CD1c-positive myeloid dendritic cell (primary cell): ENCODE measurements at regions not wholly inside any gene's neighbourhood (a gene's known extent, or its start where the extent isn't known, plus 50 kb on each side); places are given as distances from the start of the nearest gene placed in this dataset.
"Not testable (repeated sequence)": the region's sequence is repeated elsewhere in the genome, so short reads cannot be mapped to it uniquely, and the experiment has no call there.

Source experiments
- DNase-seq: peaks from one replicate; pipeline ENCODE4 v3.0.0-alpha.2; 2016; ENCODE audit errors: extremely low spot score

DNA sequence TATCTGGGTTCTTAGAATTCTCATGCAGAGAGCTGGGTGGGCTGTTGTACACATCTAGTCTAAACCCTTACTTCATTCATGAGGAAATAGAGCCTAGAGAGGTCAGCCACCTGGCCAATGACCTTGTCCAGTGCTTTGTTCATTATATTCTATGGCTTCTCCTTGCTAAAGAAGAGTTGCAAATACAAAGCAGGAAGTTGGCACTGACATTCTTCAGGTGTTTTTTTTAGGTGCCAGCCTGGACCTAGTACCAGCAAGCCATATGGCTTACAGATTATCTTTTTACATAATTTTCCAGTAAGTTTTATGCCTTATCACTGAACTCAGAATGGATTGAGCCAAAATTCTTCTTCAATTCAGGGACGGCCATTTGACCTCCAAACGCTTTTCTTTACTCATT, 54.7 kb upstream of the PGM2 start:
- DNase-seq = no peak

DNA sequence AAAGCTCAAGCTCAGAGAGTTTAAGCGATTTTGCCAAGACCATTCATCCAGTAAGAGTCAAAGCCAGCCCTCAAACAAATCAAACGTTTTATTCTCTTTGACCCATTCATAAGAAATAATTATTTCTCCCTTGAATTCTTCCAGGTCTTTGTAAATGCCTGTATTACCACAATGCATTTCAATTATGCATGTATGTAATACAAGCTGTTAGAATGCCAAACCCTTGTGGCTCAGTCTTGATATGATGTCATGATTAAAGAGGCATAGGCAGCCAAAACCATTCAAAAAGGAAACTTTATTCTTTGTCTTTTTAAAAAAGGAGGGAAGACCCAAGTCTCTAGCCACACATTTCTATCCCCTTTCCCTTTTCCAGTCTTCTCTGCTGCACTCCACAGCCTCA, 56.5 kb upstream of the PGM2 start:
- DNase-seq = no peak

DNA sequence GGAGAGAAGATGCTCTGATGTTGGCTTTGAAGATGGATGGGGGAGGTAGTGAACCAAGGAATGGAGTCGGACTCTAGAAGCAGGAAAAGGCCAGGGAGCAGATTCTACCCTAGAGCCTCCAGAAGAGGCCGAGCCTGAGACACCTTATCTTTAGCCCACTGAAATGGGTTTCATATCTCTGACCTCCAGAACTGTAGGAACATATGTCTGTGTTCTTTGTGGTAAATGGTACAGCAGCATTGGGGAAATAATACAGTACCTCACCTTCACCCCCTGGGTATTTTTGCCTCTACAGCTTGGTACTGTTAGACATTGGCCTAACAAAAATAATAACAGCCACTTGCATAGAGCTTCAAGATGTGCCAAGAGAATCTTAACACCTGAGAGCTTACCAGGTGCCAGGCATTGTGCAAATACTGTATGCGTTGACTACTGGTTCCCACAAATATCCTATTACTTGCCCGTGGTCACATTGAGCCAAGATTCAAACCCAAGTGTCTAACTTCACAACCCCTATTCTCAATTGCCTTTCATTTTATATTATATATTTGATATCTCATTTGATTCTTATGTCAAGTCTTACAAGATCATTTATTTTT, 57.0 kb upstream of the PGM2 start:
- no peak for DNase-seq

DNA sequence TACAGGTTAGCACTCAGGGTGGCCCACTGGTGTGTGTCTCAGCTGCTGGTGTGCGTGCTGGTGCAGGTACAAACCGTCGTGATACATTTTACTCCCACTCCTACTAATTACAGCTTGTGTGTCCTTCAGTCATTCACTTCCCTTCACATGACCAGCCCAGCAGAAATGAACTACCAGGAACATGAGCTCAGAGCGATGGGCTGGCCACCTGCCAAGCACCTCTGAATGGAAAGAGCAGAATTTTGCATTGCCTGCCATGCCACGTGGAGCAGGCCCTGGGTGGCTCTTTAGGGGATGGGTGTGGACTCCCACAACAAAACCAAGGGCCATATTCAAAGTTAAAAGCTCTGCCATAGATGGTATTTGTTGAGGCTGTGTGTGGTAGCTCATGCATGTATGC, 58.9 kb upstream of the PGM2 start:
- DNase-seq = peak; percentile 45

DNA sequence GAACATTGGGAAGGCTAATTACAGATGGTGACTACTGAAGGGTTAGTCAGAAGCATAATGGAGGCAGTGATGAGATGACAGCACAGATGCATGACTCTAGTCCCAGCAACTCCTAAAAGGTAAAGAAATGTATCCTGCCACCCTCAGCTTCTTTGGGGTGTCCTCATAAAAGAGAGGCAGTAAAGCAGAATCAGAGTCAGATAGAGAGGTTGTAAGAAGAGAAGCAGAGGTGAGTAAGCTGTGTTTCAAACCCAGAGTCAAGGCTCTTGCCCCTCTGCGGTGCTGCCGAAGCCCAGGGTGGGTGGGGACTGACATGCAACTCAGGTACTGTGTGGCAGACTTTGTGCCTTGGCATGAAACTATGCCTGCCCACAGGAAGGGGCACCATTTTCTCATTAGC, 59.5 kb upstream of the PGM2 start:
- no peak for DNase-seq

DNA sequence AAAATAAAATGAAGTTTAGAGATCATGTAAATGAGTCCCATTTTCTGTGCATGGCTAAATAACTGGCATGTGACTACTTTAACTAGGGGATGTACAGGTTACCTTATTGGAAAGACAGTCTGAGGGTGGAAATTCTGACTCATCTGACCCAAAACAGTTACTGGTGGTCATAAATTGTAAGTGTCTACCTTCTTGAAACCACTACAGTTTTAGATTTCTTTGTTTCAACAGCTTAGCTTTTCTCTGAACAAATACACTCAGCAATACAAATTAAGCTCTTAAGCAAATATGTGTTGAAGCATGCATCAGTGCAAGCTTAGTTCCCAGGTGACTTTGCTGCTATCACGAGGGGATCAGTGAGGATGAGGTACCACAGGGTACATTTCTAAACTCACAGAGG, 60.7 kb upstream of the PGM2 start:
- no peak for DNase-seq

DNA sequence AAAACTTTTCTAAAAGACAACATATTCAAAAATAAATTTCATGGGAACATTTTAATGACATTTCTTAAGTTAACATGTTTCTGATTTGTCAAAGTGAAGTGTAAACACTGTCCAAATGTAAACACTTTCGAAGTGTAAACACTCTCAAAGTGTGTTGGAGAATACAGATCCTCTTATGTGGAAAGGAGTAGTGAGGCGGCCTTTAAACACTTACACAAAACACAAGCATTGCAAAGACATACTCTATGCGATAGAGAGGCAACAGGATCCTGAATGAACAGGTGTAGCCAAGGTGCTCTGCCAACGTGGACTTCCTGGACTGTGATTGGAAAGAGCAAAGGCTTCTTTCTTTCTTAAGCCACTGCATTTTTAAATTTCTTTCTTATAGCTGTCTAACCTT, 62.7 kb upstream of the PGM2 start:
- DNase-seq = no peak

DNA sequence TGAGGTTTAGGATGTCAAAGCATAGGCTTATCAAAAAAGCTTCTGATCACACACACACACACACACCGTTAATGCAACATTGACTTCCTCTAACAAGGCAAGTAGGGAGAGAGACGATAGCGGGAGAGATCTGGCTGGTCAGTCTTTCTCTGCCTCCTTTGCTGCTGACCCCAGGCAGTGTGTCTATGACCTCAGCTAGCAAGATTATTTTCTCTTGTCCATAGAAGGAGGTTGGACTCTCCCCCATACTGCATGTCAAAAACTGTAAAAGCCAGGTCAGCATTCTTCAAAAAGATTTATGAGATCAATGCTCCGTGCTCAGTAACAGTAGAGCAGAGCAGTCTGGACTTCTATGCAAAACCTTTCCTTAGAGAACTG, 63.5 kb upstream of the PGM2 start:
- DNase-seq = no peak

DNA sequence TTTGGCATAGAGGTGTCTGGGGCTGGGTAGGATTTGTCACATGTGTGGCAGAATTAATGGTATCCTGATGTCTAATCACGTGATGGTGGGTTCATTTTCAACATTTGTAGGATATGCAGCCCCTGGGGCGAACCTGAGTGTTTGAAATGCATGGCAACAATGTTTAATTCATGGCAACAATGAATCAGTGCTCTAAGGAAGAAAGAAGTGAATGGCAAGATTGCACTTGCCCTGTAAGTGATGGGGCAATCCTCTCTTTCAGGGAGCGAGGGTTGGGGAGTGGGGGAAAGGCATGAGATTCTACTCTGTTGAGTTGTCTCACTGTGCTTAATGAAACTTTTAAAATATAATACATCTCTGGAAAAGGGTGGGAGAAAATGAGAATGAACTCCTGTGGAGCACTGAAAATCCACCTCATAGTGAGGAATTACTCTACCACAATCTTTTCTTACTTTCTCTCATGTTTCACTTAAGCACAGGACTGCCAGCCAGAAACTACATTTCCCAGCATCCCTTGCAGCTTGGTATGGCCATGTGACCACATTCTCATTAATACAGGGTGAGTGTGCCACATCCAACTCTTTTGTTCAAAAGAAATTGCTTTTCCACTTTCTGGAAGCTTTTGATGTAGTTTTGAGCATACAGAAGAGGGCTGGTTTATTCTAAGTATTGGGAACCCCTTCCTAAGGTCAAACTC, 64.0 kb upstream of the PGM2 start:
- peak; percentile 40 for DNase-seq

DNA sequence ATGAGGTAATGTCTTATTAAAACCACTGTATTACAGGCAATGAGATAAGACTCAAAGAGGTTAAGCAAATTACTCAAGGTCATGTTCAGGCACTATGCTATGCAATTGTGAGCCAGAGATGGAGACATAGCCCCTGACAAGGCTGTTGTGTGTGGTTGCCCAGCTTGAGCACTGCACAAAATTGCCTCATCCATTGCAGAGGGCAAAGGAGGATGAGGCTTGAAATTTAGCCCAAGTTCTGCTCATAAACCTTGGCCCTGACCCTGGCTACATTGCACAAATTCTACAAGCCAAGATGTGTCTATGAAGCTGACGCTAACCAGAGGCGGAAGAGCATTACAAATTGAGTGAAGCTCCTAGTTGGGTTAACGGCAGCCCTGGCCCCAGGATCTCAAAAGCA, 65.6 kb upstream of the PGM2 start:
- no peak for DNase-seq

DNA sequence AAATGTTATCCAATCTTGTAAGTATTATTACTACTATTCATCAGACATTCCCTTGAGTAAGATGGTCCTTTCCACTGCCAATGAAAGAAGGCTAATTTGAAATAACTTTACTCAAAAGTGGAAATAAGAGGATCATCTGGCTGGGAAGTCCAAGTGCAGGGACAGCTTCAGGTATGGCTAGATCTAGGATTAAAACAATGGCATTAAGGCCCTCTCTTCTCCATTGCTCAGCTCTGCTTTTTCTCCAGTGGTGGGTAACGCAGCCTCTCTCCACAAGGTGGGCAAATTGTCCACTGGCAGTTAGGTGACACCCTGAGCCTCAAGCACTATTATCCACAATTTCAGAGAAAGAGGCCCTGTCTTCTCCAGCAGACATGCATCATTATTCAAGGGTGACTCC, 66.7 kb upstream of the PGM2 start:
- DNase-seq = no peak

DNA sequence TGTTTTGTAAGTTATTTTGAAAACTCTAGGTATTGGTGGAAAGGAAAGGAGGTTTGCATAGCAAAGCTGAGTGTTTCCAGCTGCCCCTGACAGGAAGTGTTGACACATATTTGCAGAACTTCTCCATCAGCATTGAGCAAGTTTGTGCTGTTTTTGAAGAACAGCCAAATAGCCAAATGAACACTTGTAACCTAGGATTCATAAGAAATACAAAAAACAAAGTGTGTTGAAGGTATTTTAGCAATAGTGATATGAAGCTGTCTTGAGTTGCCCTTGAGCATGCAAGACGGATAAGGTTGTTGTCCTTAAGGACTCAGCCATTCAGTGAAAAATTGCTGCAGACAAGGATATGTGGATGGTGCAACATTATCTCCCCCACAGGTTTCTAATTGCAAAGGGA, 68.3 kb upstream of the PGM2 start:
- DNase-seq = peak; percentile 87

DNA sequence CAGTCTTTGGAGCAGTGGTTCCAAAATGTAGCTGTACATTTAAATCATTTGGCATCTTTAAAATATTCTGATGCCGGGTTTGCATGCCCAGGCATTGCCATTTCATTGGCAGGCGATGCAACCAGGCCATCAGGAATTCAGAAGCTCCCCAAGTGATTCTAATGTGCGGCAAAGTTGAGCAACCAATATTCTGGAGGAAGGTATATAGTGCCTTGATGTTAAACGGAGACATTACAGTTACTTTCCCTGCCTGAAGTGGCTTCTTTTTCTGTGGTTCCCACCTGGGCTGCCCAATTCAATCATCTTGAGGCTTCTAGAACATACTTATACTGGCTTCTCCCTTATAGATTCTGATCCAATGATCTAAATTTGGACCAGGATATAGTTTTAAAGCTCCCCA, 68.7 kb upstream of the PGM2 start:
- DNase-seq = peak; percentile 59

DNA sequence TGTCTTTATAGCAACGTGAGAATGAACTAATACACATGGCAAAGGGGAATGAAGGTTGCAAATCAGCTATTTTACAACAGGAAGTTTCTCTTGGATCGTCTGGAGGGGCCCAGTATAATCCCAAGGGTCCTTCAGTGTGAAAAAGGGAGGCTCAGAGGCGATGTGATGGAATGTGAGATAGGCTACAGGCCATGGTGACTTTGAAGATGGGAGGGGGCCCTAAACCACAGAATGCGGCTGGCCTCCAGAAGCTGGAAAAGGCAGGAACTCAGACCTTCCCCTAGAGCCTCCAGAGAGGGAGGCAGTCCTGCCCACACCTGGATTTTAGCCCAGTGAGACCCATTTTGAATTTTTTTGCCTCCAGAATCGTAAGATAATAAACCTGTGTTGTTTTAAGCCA, 69.4 kb upstream of the PGM2 start:
- no peak for DNase-seq

DNA sequence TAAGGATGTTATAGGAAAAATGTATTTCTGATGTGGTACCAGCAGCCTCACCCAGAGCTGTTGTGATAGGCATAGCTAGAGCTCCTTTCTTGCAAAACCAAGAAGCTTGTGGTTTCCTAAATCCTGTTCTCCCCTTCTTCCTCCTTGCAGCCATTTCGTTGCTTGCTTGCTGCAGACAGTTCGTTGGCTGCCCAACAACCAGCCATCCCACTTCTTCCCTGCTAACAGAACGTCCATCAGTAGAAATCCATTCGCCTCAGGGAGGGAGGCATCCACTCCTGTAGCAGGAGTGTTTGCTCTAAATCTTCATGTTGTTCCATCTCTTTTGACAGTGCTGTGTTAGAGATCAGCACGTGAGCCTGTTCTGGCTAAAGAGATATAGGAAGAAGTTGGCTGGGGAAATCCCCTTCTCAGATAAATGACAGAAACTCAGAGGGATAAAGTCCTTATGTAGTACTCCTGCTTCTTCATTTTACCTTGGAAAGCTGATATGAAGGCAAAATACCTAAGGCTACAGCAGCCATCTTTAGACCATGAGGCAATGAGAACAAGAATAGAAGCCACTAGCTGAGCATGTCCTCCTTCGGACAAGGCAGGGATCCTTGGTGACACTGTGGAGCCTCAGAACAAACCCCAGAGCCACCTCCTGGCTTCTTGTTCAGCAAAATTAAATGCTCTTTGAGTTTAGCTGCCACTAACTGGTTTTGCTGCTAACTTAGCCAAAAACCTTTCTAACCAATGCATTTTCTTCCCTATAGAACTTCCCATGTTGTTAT, 68.4 kb upstream of the RELL1 start:
- peak; percentile 77 for DNase-seq

DNA sequence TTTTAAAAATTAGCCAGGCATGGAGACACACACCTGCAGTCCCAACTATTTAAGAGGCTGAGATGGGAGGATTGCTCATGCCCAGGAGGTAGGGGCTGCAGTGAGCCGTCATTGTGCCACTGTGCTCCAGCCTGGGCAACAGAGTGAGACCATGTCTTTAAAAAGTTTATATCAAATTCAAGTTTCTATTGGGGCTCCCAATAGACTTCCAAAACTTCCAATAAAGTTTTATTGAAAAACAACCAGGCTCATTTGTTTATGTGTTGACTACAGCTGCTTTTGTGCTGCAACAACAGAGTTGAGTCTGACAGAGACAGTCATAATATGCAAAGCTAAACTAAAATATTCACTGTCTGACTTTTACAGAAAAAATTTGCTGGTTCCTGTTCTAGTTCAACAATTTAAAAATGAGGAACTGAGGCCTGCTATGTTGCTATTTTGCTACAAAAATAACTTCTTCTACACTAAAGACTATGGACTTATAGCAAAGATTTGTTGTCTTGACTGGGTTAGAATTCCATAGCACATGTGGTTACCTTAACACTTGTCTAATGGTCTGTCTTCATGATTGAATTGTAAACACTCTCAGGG, 63.3 kb upstream of the RELL1 start:
- peak; percentile 77 for DNase-seq

DNA sequence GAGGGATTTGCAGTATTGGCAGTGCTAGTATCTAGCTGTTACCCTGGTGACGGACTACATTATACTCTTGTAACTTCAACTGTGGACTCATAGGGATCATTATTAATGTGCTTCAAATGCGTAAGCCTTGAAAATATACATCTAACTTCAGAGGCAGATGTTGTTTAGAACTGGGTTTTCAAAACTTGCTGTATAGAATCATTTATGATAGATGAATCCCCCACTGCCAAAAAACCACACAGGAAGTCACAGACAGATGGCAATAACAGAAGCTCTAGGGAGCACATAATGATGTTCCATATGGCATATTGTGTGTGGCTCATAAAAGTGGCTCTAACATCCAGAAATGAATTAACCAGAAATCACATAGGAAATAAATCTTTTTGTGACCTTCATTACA, 62.3 kb upstream of the RELL1 start:
- no peak for DNase-seq

DNA sequence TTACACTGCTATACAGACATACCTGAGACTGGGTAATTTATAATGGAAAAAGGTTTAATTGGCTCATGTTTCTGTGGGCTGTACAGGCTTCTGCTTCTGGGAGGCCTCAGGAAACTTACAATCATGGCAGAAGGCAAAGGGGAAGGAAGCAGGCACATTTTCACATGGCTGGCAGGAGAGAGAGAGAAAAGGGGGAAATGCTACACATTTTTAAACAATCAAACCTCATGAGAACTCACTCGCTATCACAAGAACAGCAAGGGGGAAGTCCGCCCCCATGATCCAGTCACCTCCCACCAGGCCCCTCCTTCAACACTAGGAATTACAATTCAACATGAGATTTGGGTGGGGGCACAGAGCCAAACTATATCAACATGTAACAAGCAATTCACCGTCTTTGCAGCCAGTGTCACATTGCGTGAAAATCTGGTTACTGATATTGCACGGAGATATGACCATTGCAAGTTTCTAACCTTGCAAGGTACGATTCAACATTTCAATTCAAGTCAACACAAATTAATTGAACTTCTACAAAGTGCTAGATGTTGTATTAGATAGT, 61.7 kb upstream of the RELL1 start:
- peak; percentile 12 for DNase-seq

DNA sequence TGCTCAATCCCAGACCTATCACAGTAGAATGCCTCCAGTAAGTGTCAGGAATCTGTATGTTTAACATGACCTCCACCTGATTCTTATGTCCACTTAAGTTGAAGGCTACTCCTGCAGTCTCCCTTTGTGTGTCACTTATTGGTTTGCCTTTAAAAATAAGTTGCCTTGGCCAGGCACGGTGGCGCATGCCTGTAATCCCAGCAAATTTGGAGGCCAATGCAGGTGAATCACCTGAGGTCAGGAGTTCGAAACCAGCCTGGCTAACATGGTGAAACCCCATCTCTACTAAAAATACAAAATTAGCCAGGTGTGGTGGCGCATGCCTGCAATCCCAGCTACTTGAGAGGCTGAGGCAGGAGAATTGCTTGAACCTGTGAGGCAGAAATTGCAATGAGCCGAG, 60.7 kb upstream of the RELL1 start:
- not testable (repeated sequence) for DNase-seq

DNA sequence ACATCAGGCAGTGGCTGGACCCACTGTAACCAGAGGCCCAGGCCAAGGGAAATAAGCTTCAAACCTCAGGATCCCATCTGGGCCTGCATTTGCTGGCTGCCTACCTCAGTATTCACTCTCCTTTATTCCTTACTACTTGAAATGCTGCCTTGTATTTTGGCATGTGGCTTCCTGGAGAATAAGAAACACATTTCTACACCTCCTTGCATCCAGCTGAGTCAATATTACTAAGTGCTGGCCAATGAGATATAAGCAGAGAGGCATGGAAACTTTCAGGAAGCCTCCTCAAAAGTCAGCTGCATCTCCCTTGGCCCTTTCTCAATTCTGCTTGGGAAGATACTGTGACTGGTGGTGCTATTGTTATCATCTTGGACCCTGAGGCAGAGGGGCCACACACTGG, 59.8 kb upstream of the RELL1 start:
- DNase-seq = no peak

DNA sequence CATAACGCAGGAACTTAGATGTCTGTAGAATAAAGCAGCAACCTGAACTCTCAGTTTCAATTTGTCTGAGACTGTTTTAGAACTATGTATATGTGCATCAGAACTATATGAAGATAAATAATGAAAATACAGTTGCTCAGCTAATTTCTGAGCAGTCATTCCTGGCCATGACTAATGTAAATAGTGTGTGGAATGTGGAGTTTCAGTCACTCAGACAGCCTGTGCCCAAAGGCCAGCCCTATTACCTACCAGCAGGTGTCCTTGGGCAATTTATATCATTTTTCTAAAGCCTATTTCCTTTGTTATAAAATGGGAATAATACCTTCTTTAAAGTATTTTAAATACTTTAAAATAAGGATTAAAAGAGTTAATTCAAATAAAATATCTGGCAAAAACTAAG, 56.0 kb upstream of the RELL1 start:
- no peak for DNase-seq

DNA sequence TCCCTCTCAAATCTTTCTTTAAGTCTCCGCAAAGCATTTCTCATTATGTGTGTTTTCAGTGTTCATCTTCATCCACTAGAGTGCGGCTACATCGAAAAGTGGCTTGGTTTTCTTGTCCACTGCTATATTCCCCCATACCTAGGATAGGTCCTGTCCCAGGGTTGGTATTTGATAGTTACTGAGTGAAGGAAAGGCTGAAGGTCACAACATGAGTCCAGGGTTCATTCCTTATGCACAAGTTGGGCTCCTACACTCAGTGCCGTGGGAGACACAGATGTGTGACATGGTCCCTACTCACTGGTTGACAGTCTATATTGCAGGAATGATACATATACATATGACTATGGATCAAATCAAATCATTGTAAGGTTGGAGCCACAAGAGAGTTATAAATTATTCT, 55.4 kb upstream of the RELL1 start:
- no peak for DNase-seq

DNA sequence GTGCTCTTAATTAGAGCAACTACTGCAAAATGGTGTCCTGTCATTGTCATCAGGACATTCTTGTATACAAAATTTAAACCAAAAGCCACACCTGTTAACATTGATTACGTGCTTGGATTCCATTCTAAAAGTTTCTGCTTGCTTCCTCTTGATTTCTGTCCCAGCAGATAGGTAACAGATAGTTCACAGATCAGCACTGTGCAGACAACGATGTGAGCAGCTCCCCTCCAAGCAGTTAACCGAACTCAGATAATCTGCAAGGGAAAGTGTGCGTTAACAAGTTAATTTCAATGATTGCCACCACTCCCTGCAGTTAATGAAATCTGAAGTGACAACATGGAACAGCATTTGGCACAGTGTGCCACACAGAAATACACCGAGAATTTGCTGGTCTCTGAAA, 54.4 kb upstream of the RELL1 start:
- no peak for DNase-seq
